Raji (cell line): ENCODE measurements at regions not wholly inside any gene's neighbourhood (a gene's known extent, or its start where the extent isn't known, plus 50 kb on each side); places are given as distances from the start of the nearest gene placed in this dataset.

Experiments
- POLR2A ChIP-seq: IDR thresholded peaks from 2 replicates; pipeline ENCODE4 v1.6.1; 2011; ENCODE audit warnings: low read depth, low read length, control low read depth; ENCODE audit not compliant: insufficient read depth

DNA sequence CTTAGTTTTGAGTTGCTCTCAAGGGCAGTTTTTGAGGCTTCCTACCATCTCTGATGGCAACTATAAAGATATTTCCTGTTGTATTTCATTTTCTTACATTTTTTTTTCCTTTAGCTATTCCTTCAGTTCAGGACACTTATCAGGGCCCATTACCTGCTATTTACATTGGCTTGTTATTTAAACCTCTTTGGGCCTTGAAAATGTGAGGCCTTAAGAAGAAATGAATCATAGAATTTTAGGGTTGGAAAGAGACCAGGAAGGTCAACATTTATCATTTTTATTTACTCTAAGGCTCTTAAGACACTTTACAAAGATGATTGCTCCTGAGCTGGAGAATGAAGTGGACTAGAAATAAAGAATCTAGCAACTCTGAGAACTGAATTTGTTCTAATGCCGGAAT, 335.2 kb downstream of the DTWD2 start:
- TF ChIP-seq POLR2A = no peak

DNA sequence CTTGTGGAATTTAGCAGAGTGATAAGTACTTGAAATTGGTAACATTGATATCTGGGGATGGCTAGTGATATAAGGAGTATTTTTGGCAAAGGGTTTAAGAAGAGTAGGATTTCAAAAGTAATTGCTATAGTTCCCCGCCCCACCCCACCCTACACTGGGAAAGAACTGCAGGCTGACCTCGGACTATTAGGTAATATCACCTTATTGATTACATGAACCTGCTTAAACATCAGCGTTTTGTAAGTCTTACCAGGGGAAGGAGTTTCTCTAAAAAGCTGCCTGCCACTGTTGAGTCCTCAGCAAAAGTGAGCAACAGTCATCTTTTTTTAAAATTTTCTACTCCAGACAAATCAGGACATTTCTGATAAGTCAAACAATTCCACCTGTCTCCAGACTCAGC, 337.3 kb downstream of the DTWD2 start:
- no peak for TF ChIP-seq POLR2A

DNA sequence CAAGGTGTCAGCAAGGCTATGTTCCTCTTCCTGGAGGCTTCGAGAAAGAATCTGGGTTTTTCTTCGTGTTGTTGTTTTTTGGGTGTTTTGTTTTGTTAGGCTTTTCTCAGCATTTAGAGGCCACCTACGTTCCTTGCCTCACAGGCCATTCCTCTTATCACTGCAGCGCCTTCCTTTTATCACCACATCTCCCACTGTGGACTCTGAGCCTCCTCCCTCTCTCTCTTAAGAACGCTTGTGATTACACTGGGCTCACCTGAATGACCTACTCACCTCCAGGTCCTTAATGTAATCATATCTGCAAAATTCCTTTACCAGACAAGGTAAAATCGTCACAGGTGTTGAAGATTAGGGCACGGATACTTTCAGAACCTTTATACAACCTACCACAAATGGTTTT, 340.8 kb downstream of the DTWD2 start:
- no peak for TF ChIP-seq POLR2A

DNA sequence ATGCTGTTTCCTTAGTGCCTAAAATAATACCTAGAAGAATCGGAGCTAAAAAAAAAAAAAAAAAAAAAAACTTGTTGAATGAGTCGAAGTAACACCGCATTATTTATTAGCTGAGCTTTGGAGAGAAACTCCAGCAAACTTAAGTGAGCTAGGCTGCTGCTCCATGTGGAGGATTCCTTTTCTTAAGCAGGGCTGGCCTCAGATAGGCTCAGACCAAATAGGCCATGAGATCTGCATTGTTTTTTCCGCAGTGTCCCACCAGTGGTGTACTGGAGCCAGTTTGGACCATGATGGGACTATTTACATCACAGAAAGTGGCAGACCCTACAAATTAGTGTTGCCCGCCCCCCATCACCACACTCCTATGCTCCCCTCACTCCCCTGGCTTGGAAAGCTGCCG, 341.4 kb downstream of the DTWD2 start:
- no peak for TF ChIP-seq POLR2A

DNA sequence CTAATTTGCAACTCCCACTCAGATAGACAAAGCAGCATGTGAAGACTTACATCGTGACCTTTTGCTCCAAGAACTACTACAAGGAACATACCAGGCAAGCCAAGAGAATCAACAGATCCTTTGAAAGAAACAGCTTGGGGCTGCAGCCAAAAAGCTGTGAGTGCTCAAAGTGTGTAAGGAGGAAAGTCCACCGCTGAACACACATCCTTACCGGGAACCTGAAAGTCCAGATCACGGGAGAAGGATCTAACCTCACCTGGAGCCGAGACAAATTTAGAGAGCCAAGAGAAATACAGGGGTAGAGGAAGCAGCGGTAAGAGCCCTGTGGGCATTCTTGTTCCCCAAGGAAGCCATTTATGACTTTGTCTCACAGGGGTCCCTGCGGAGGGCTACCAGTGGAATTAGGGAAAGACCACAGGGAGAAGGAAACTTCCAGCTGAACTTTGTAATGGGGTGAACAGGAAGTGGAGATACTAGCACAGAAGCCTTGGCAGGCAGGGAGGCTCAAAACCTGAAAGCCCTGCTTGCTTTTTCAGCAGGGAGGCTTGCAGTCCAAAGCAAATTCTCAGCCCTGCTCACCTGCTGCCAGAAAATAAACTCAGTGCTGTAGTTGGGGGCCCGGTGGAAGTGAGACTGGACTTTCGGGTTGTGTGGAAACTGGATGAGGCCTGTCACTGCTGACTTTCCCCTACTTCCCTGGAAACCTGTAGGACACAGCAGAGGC, 350.2 kb downstream of the DTWD2 start:
- no peak for TF ChIP-seq POLR2A

DNA sequence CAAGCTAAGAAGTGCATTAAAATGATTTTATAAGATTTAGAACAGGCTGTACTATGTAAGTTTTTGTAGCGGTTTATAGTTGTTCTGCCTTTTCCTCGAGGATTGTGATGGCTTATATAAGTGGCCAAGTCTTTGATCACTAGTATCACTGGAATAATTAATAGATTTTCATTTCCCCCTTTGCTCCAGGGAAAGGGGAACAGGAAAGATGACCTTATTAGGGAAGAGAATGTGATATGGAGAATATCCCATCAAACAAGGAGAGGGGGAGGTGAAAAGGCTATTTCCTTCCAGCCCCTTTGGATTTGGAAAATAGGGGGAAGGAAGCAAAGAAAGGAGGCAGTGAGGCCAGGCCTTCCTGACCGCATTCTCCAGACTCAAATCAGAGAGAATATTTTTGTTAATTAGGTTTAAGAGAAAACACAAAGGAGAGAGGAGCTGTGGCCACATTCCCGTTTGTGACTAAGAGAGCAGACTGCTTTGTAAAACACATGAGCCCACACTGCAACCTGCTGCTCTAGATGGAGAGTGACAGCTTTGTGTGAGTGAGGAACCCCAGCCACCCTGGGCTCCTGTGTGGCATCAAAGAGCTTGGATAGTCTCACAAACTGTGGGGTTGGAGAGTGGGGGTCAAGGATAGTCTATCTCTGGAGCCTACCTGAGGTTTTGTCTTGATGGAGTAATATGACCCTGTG, 359.5 kb downstream of the DTWD2 start:
- TF ChIP-seq POLR2A = no peak

DNA sequence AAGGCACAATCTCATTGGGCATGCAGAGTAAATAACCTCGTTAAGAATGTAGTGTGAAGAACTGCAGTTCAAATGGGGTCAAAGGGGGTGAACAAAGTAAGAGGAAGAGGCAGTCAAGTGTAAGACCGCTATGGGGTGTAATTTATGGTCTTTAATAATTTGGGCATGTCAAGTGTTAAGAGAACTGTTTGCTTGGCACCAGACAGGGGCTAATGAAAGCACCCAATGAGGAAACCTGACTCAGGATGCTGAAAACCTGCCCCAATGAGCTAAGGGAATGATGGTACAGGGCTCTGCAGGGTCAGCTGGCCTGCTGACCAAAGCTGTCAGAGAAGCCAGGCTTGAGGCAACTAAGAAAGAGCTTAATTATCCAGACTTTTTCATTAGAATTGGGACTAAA, 368.1 kb downstream of the DTWD2 start:
- TF ChIP-seq POLR2A = no peak

DNA sequence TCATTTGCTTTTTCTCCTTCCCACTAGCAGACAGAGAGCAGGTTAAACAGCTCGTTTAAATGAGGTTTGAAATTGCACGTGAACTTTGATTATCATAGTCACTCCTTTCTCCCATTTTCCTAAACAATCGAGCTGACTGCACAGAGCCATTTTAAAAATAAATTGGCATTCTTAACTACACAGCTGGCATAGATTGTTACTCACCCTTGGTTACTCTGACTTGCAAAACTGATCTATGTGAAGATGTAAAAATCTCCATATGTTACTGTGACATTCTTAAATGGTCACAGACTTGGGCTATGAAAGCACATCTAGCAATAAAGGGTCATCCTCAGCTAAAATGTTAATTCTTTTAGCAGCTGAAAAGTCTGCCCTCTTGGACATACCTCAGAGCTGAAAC, 368.5 kb downstream of the DTWD2 start:
- TF ChIP-seq POLR2A = no peak

DNA sequence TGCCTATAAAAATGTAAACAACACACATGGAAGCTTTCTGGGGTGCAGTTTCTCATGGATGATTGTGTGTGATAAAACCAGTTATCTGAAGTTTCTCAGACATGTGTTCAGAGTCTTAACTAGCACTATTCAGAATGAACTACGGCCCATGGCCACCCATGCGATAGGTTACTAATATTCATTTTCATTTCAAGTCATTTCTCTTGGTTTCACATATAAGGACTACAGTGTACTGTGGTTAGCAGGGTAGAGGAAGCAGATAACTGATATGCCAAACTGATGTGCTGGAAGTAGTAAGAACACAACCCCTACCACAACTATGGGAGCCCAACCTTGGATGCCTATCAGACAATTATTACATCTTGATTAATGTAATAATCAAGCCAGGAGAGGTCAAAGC, 372.1 kb downstream of the DTWD2 start:
- TF ChIP-seq POLR2A = no peak

DNA sequence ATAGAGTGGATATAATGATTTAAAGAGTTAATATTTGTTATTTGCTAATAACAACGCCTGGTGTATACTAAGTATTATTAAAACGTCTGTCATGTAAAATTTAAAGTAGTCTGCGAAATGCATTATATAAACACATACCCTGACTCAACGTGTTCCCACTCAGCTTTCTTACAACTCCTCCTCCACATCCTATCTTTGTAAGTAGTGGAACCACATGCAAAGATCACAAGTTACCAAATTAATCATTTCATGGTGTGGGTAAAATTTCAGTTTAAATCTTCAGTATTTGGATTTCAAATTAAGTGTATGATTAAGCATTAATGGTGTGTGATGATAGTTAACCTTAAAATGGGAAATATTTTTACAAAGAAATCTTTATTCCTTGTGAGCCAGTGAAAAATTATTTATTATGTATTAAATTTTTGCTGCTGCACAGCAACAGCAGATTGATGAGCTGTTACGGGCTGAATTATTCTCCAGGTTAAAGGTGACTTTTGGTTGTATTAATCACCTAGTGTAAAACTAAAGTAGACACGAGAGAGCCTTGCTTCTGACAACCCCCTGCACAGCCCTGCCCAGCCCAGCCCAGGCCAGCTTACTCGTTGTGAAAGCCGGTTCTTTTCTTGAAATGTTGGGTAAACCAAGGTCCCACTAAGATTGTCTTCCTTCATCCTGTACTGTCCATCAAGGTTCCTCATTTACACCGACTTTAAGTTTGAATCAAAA, 373.5 kb downstream of the DTWD2 start:
- no peak for TF ChIP-seq POLR2A

DNA sequence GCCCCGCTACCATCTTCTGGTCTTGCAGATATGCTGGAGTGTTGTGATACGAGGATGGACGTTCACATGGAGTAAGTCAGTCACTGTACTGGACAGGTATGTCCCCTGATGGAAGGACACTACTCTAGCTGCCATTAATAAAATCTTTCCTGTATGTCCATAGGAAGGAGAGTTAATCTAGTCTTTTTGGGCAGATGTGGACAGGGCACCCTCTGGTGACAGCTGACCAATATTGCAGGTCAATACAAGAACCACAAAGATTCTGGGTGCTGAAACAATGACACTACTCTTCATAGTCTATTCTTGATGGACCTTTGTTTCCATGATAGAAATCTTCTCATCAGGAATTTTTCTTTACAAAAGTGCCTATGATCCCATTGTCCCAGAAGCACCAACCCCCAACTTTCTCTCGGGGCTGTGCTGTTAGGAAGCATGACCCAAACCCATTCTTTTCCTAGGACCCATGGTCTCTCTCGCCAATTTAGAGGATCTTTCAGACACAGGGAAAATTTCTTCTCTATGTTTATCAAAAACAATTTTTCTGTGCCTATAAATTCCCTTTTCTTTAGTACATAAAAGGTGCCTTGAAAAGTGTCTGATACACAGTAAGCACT, 376.9 kb downstream of the DTWD2 start:
- no peak for TF ChIP-seq POLR2A

DNA sequence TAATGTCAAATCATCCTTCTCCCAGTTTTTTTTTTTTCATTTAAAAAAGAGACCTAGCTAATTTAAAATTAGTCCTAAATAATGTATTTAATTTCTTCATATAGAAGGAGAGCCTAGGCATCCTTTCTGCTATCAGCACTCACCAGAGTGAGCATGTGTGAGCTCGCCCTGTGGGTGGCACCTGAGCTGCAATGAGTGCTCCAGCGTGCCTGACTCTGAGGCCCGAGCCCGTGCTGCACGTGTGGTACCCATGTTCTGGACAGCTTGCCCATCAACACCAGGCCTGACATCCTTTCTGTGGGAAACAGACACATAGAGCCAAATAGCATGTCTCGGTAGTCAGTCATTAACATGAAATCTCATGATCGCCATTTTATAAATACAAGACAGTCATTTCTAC, 381.4 kb downstream of the DTWD2 start:
- no peak for TF ChIP-seq POLR2A

DNA sequence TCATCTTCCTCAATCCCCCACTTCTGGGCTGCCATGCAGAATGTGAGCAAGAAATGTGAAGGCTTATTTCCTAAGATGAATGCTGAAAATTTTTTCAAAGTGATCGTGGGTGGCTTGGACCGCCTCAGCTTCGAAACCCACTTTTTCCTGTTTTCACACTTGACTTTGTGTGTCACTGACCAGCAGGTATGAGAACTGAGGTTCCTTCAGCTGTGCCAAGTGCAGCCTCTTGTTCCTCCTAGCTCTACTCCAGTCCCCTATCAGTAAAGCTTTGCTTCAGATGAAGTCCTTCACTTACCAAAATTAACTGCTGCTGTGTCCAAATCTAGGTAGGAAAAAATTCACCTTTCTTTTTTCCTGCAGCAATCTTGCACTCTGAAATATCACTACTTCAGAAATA, 382.6 kb downstream of the DTWD2 start:
- no peak for TF ChIP-seq POLR2A

DNA sequence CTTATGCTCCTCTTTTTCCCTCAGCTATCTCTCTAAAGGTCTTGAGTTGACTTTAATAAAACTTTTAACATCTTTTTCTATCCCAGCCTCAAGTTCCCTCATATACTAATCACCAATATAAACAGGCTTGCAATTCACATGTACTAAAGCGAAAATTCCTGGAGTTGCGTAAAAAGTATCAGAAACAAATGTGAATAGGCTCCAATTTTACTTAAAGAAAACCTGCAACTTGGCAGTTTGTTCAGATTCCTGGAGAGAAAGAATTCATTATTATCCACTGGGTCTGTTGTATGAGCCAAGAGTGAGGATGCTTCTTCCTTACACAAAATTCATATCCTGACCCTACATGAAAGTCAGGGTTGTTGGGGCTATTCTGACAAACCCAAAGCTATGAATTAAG, 384.2 kb downstream of the DTWD2 start:
- no peak for TF ChIP-seq POLR2A

DNA sequence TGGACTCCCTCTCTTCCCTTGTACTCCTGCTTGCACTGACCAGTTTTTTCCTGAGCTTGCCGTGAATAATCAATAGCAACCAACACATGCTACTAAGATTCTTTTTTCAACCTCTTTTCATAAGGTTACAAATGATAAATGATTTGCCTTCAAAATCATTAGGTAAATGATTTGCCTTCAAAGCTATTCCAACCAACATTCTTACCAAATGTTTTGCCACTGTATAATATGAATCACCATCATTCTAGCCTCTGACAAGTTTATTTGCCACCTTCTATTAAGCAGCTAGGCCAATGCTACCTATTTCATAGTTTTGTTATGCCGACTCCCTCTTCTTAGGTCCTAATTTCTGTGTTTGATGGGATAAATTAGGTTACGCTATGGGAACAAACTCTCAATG, 385.1 kb downstream of the DTWD2 start:
- no peak for TF ChIP-seq POLR2A

DNA sequence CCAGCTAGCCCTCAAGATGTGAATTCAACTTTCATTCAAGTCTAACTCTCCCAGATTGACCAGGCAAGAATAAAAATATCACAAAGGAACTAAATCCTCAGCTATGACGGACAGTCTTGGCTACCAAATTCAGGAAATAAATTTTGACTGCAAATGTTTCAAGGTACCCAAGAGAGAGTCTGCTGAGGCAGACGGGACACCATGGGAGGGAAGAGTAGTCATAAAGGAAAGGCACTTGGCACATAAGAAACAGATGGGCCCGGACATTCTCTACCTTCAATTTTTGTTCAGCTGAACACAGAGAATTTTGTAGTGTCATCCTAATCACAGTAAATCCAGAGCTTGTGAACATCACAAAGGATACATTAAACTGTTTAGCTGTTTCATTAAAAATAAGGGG, 390.0 kb downstream of the DTWD2 start:
- TF ChIP-seq POLR2A = no peak
